Hepatocyte (in vitro differentiated cells): ENCODE measurements at regions not wholly inside any gene's neighbourhood (a gene's known extent, or its start where the extent isn't known, plus 50 kb on each side); places are given as distances from the start of the nearest gene placed in this dataset.

Experiments used
- DNase-seq: peaks from one replicate; pipeline ENCODE4 v3.0.0-alpha.2; 2016; ENCODE audit warnings: low spot score
- H2AFZ ChIP-seq: fragments of 200-600 bp; sonication (generic); 2 replicates; pipeline ENCODE4 v1.6.0; 2016; ENCODE audit warnings: antibody characterized with exemption, mild to moderate bottlenecking
- H3K27ac ChIP-seq: fragments of 200-600 bp; sonication (generic); 2 replicates; pipeline ENCODE4 v1.5.1; 2016; ENCODE audit warnings: mild to moderate bottlenecking
- H3K27me3 ChIP-seq: fragments of 200-600 bp; sonication (generic); 2 replicates; pipeline ENCODE4 v1.6.1; 2016
- H3K36me3 ChIP-seq: fragments of 200-600 bp; sonication (generic); replicated peaks from 2 replicates; pipeline ENCODE4 v1.5.1; 2016; ENCODE audit warnings: low read depth; ENCODE audit not compliant: insufficient read depth
- H3K4me1 ChIP-seq: fragments of 200-600 bp; sonication (generic); 2 replicates; pipeline ENCODE4 v1.5.1; 2016; ENCODE audit warnings: mild to moderate bottlenecking, moderate library complexity; ENCODE audit not compliant: insufficient read depth
- H3K4me2 ChIP-seq: fragments of 200-600 bp; sonication (generic); 2 replicates; pipeline ENCODE4 v1.6.0; 2016
- H3K4me3 ChIP-seq: fragments of 200-600 bp; sonication (generic); 2 replicates; pipeline ENCODE4 v1.5.1; 2016; ENCODE audit warnings: mild to moderate bottlenecking
- H3K79me2 ChIP-seq: fragments of 200-600 bp; sonication (generic); 2 replicates; pipeline ENCODE4 v1.6.0; 2017; ENCODE audit warnings: mild to moderate bottlenecking
- H3K9me2 ChIP-seq: fragments of 200-600 bp; sonication (generic); replicated peaks from 2 replicates; pipeline ENCODE4 v1.6.0; 2017; ENCODE audit warnings: mild to moderate bottlenecking; ENCODE audit not compliant: insufficient read depth
- H3K9me3 ChIP-seq: fragments of 200-600 bp; sonication (generic); 2 replicates; pipeline ENCODE4 v1.5.1; 2016; ENCODE audit warnings: low read depth, mild to moderate bottlenecking
- H4K20me1 ChIP-seq: fragments of 200-600 bp; sonication (generic); 2 replicates; pipeline ENCODE4 v1.6.0; 2016; ENCODE audit warnings: mild to moderate bottlenecking; ENCODE audit not compliant: insufficient read depth, poor library complexity, severe bottlenecking
- EZH2 ChIP-seq: fragments of 200-600 bp; sonication (generic); IDR thresholded peaks from 2 replicates; pipeline ENCODE4 v1.6.1; 2016; ENCODE audit warnings: antibody characterized with exemption, mild to moderate bottlenecking, borderline replicate concordance
- EZH2phosphoT487 ChIP-seq: fragments of 200-600 bp; sonication (generic); IDR thresholded peaks from one replicate; pipeline ENCODE4 v1.6.1; 2018; ENCODE audit warnings: antibody characterized with exemption, mild to moderate bottlenecking, low read depth, moderate library complexity; ENCODE audit not compliant: unreplicated experiment, severe bottlenecking
- WGBS: methylation state at CpG from one replicate; pipeline ENCODE4 v1.1.6; 2016; ENCODE audit warnings: low lambda C conversion rate; ENCODE audit errors: missing lambda C conversion rate; 5-methylcytosine and 5-hydroxymethylcytosine counted together
- TF ChIP-seq, protein P1 (sequence below): fragments of 200-600 bp; sonication (generic); IDR thresholded peaks from 2 replicates; pipeline ENCODE4 v1.5.1; 2016; ENCODE audit warnings: antibody characterized with exemption, mild to moderate bottlenecking; ENCODE audit not compliant: poor library complexity

- H4K20me1 ChIP-seq = no peaks in the 10 kb centered on the region
- no peaks in the 10 kb centered on the region for H3K4me1 ChIP-seq
- no peaks in the 10 kb centered on the region for H3K79me2 ChIP-seq
- no peak overlapping the region for H3K4me3 ChIP-seq
- no peak overlapping the region for H3K27ac ChIP-seq
- no peak overlapping the region for H2AFZ ChIP-seq
- H3K9me2 ChIP-seq = no peaks in the 10 kb centered on the region
- H3K36me3 ChIP-seq = no peaks in the 10 kb centered on the region
- DNase-seq = no peak
- H3K27me3 ChIP-seq = no peaks in the 10 kb centered on the region
- TF ChIP-seq EZH2 = no peak
- TF ChIP-seq, protein P1, sequence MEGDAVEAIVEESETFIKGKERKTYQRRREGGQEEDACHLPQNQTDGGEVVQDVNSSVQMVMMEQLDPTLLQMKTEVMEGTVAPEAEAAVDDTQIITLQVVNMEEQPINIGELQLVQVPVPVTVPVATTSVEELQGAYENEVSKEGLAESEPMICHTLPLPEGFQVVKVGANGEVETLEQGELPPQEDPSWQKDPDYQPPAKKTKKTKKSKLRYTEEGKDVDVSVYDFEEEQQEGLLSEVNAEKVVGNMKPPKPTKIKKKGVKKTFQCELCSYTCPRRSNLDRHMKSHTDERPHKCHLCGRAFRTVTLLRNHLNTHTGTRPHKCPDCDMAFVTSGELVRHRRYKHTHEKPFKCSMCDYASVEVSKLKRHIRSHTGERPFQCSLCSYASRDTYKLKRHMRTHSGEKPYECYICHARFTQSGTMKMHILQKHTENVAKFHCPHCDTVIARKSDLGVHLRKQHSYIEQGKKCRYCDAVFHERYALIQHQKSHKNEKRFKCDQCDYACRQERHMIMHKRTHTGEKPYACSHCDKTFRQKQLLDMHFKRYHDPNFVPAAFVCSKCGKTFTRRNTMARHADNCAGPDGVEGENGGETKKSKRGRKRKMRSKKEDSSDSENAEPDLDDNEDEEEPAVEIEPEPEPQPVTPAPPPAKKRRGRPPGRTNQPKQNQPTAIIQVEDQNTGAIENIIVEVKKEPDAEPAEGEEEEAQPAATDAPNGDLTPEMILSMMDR = no peak
- TF ChIP-seq EZH2phosphoT487 = no peak
- H3K9me3 ChIP-seq = no peaks in the 10 kb centered on the region
- no peak overlapping the region for H3K4me2 ChIP-seq
- WGBS = 80% methylated on average over 2 of the region's 2 CpGs
These were observed 81.4 kb upstream of the MYLIP start for GRCh38 chr6:16047435-16047990.

GRCh38 chr6:16045238-16045637 lies 83.6 kb upstream of the MYLIP start:
- Histone ChIP-seq H3K9me2 (no peaks in the 10 kb centered on the region), H2AFZ (no peak overlapping the region), H3K36me3 (no peaks in the 10 kb centered on the region), H3K79me2 (no peaks in the 10 kb centered on the region), H3K4me2 (no peak overlapping the region), H4K20me1 (no peaks in the 10 kb centered on the region), H3K27me3 (no peaks in the 10 kb centered on the region), H3K4me3 (no peak overlapping the region), H3K27ac (no peak overlapping the region), H3K9me3 (no peaks in the 10 kb centered on the region), H3K4me1 (no peaks in the 10 kb centered on the region)
- 42% methylated on average over 4 of the region's 4 CpGs for WGBS
- no peak for DNase-seq
- TF ChIP-seq, protein P1 = no peak
- TF ChIP-seq EZH2 (no peak), EZH2phosphoT487 (no peak)

DNA sequence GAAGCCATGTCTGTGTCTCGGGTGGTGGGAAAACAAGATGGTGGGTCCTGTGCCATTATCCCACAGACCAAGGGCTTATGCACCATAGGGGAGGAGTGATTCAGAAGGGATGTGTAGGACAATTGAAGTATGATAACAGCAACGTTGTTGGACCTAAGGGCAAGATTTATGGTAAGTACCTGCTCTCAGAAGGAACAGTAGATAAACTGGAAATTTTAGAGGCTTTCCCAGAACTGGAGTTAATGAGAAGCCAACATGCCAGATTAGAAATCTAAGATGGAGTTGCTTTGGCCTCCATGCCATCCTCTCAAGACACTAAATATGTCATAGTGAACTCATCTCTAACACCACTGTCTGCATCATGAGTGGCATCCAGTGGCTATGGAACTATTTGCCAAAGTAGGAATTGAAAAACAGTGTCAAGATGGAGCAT lies 84.7 kb upstream of the MYLIP start:
- no peak overlapping the region for H3K27ac ChIP-seq
- H3K36me3 ChIP-seq = no peaks in the 10 kb centered on the region
- no peak overlapping the region for H3K4me3 ChIP-seq
- no peak for TF ChIP-seq EZH2phosphoT487
- no peak for TF ChIP-seq EZH2
- TF ChIP-seq, protein P1 = no peak
- DNase-seq = no peak
- H3K4me2 ChIP-seq = no peak overlapping the region
- H3K27me3 ChIP-seq = no peaks in the 10 kb centered on the region
- no peaks in the 10 kb centered on the region for H4K20me1 ChIP-seq
- no peaks in the 10 kb centered on the region for H3K9me3 ChIP-seq
- H2AFZ ChIP-seq = no peak overlapping the region
- H3K4me1 ChIP-seq = no peaks in the 10 kb centered on the region
- no peaks in the 10 kb centered on the region for H3K79me2 ChIP-seq
- H3K9me2 ChIP-seq = no peaks in the 10 kb centered on the region
- WGBS = 67% methylated on average over 2 of the region's 2 CpGs
